Endothelial cell of umbilical vein (primary cell): ENCODE measurements at regions not wholly inside any gene's neighbourhood (a gene's known extent, or its start where the extent isn't known, plus 50 kb on each side); places are given as distances from the start of the nearest gene placed in this dataset.
A peak's percentile ranks its signal among the peaks of the same experiment; 100 is the strongest.

Experiments used
- BruUV-seq: library from RNA; stranded (reverse); fragments of 400-500 nt; replicated peaks from 2 replicates; lab custom pipeline; 2021; lab: Mats Ljungman, UMichigan
- CTCF ChIA-PET: fragments of 300-600, 350-600 bp; sonication (Branson Sonifier 250); formaldehyde crosslinking; loops from one replicate; lab custom pipeline; 2021; ENCODE audit warnings: antibody characterized with exemption, inconsistent platforms; lab: Charles Lee
- POLR2A ChIA-PET: fragments of 300-600, 350-600 bp; sonication (Branson Sonifier 250); formaldehyde crosslinking; loops from one replicate; lab custom pipeline; 2021; ENCODE audit warnings: antibody characterized with exemption, inconsistent platforms; lab: Charles Lee
- DNase-seq: peaks from one replicate; pipeline ENCODE4 v3.0.0-alpha.2; 2011; ENCODE audit warnings: low read depth, low spot score
- FAIRE-seq: peaks from 2 replicates; lab custom pipeline; 2011; peaks lifted over from hg19 to GRCh38; lab: Jason Lieb, UNC
- H2AFZ ChIP-seq: 2 replicates; pipeline ENCODE4 v1.6.0; 2012; ENCODE audit warnings: low read depth, low read length, control low read depth, inconsistent platforms
- H3K27ac ChIP-seq: 2 replicates; pipeline ENCODE4 v1.5.1; 2011; ENCODE audit warnings: low read depth, mild to moderate bottlenecking, control low read depth, low read length, moderate library complexity; ENCODE audit not compliant: insufficient read depth
- H3K27me3 ChIP-seq, 2 experiments: 2 replicates each; pipeline versions ENCODE4 v1.6.0 to v1.6.1; 2011; ENCODE audit warnings: low read length in 2 of 2, mixed read lengths in 1 of 2; ENCODE audit not compliant: control insufficient read depth in 2 of 2, insufficient read depth in 2 of 2
- H3K36me3 ChIP-seq, 2 experiments: 2 replicates in 1 of 2; 3 replicates in 1 of 2; pipeline ENCODE4 v1.5.1; 2011; ENCODE audit warnings: low read length in 2 of 2, mild to moderate bottlenecking in 1 of 2, moderate library complexity in 1 of 2; ENCODE audit not compliant: control insufficient read depth in 2 of 2, insufficient read depth in 2 of 2; ENCODE audit errors: extremely low read depth in 1 of 2
- H3K4me1 ChIP-seq: 3 replicates; pipeline ENCODE4 v1.5.1; 2011; ENCODE audit warnings: mild to moderate bottlenecking, low read length; ENCODE audit not compliant: control insufficient read depth, insufficient read depth; ENCODE audit errors: extremely low read depth
- H3K4me2 ChIP-seq: 2 replicates; pipeline ENCODE4 v1.6.1; 2011; ENCODE audit warnings: low read length, control low read depth, mixed read lengths; ENCODE audit not compliant: insufficient read depth
- H3K4me3 ChIP-seq, 3 experiments: fragments of 200-600 bp in 1 of 3; sonication (generic), shearing (Covaris generic) in 1 of 3; replicated peaks in 1 of 3; 2 replicates each; pipeline ENCODE4 v1.5.1; 2011 to 2016; ENCODE audit warnings: control low read depth in 3 of 3, low read length in 3 of 3, mild to moderate bottlenecking in 2 of 3, inconsistent platforms in 1 of 3, low read depth in 1 of 3, moderate library complexity in 1 of 3; ENCODE audit not compliant: insufficient read depth in 1 of 3
- H3K79me2 ChIP-seq: 2 replicates; pipeline ENCODE4 v1.6.0; 2012; ENCODE audit warnings: low read length, inconsistent platforms; ENCODE audit not compliant: control insufficient read depth, insufficient read depth
- H3K9ac ChIP-seq: replicated peaks from 2 replicates; pipeline ENCODE3; 2011; ENCODE audit warnings: low read length, control low read depth; ENCODE audit not compliant: insufficient read depth; ENCODE audit errors: extremely low read depth
- H3K9me1 ChIP-seq: replicated peaks from 3 replicates; pipeline ENCODE4 v1.6.0; 2011; ENCODE audit warnings: mild to moderate bottlenecking, low read length; ENCODE audit not compliant: control insufficient read depth, insufficient read depth; ENCODE audit errors: extremely low read depth
- H3K9me3 ChIP-seq: replicated peaks from 2 replicates; pipeline ENCODE4 v1.5.1; 2012; ENCODE audit warnings: low read length, inconsistent platforms; ENCODE audit not compliant: control insufficient read depth, insufficient read depth
- H4K20me1 ChIP-seq: replicated peaks from 2 replicates; pipeline ENCODE3; 2011; ENCODE audit warnings: mild to moderate bottlenecking, low read length; ENCODE audit not compliant: control insufficient read depth, insufficient read depth; ENCODE audit errors: extremely low read depth
- CTCF ChIP-seq, 2 donors: IDR thresholded peaks; 1 replicate in 1 of 2; 2 replicates in 1 of 2; pipeline ENCODE4 v1.5.1; 2011; ENCODE audit warnings: low read length in 2 of 2, mild to moderate bottlenecking in 2 of 2, moderate library complexity in 2 of 2, control low read depth in 1 of 2, inconsistent platforms in 1 of 2, low read depth in 1 of 2; ENCODE audit not compliant: insufficient read depth in 1 of 2; ENCODE audit errors: extremely low read depth in 1 of 2
- EZH2 ChIP-seq: IDR thresholded peaks from 2 replicates; pipeline ENCODE4 v1.6.1; 2012; ENCODE audit warnings: borderline replicate concordance, low read depth, mild to moderate bottlenecking, moderate library complexity, low read length, inconsistent platforms; ENCODE audit not compliant: severe bottlenecking
- FOS ChIP-seq: IDR thresholded peaks from 2 replicates; pipeline ENCODE4 v1.6.1; 2011; ENCODE audit warnings: mild to moderate bottlenecking, low read length, moderate library complexity, borderline replicate concordance; ENCODE audit not compliant: insufficient read depth
- GATA2 ChIP-seq: IDR thresholded peaks from 2 replicates; pipeline ENCODE4 v1.7.0; 2011; ENCODE audit warnings: low read depth, mild to moderate bottlenecking, moderate library complexity, mixed read lengths, low read length; ENCODE audit not compliant: insufficient read length, insufficient read depth
- JUN ChIP-seq: IDR thresholded peaks from 2 replicates; pipeline ENCODE4 v1.6.1; 2011; ENCODE audit warnings: borderline replicate concordance, low read depth; ENCODE audit not compliant: insufficient read length, insufficient read depth
- MYC ChIP-seq: IDR thresholded peaks from one replicate; pipeline ENCODE4 v1.6.1; 2011; ENCODE audit warnings: mild to moderate bottlenecking, low read depth, low read length
- POLR2A ChIP-seq: IDR thresholded peaks from 2 replicates; pipeline ENCODE4 v1.6.1; 2012; ENCODE audit warnings: low read depth, mild to moderate bottlenecking, control low read depth, low read length
- dilution Hi-C: fragments of 300-500 bp; cut with MboI; formaldehyde crosslinking; loops from one replicate; pipeline ENCODE4 v1.15.0; 2019; ENCODE audit warnings: low sequenced_read_pairs; ENCODE audit not compliant: extremely low pct_ligation_motif_present
- intact Hi-C: fragments of 100-400 bp; cut with micrococcal nuclease; formaldehyde crosslinking; loops from one replicate; pipeline ENCODE4 v1.10.0; 2022
- TF ChIP-seq, protein P1 (sequence below): IDR thresholded peaks from 2 replicates; pipeline ENCODE4 v1.6.1; 2011; ENCODE audit not compliant: insufficient read depth, insufficient read length

DNA sequence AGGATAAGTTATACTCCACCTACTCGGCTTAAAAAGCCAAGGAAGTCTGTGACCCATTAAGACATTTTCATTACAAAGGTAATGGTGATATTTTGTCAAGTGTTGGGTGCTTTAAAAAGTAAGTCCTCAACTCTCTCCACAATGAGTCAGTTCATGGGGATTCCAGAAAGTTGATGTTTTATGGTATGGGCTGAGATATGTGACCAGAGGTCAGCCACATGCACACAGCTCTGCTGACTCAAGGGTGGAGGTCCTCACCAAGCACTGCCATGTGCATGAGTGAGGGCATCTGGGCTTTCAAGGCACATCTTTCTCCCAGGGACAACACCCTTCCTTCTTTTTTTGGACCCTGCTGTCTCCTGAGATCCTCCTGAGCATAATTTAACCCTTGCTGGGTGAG is 292.9 kb downstream of the PTEN start:
- TF ChIP-seq FOS, result peak; percentile 67
- TF ChIP-seq EZH2, result no peak
- TF ChIP-seq MYC, result no peak
- peak; percentile 48 for TF ChIP-seq GATA2
- Histone ChIP-seq H3K4me2 (no peak overlapping the region), H3K4me1 (peaks cover 47% of the 10 kb centered on the region), H3K79me2 (no peaks in the 10 kb centered on the region), H3K4me3 (no peak overlapping the region), H3K9ac (no peak overlapping the region), H3K27me3 (no peaks in the 10 kb centered on the region), H3K36me3 (no peaks in the 10 kb centered on the region), H3K27ac (no peak overlapping the region), H2AFZ (peak overlapping the region; percentile 10), H4K20me1 (no peaks in the 10 kb centered on the region), H3K9me3 (no peaks in the 10 kb centered on the region), H3K9me1 (no peaks in the 10 kb centered on the region)
- BruUV-seq, result no TSS peak
- CTCF ChIA-PET, result interaction anchor here (1.0 kb wide), 1 partner anchor 233 kb away, joined by 3 read pairs; no protein-coding TSS in a partner anchor
- peak; percentile 31 for DNase-seq
- POLR2A ChIA-PET, result no interaction called here
- intact Hi-C loops, result loop anchor here (10.0 kb wide), 1 partner anchor 728 kb away; the partner anchor contains the start of gene STAMBPL1
- FAIRE-seq, result no peak
- dilution Hi-C loops, result no loop called here

DNA sequence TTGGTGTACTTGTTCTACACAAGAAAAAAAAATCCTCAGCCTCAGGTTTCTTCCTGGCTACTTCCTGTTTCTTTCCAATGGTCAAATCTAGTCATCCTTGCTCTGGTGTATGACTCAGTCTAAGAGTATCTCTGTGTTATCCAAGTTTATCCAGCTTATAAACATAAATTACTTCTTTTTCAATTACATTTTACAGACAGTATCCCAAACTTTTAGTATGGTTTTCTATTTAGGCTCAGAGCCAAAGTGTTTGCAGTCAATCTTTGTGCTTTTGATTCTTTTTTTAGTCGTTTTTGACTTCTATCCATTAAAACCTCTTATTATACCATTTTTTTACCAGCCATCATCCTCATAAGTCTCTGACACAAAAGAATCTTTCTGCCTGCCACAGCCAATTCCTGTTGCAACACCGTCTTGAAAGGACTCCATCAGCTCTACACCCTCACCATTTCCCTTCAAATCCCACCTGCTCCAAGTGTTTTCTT is 294.6 kb downstream of the PTEN start:
- no TSS peak for BruUV-seq
- ChIA-PET CTCF (interaction anchor here (0.6 to 1.0 kb wide), 2 partner anchors 231 to 297 kb away, joined by 3 read pairs; no protein-coding TSS in a partner anchor), POLR2A (no interaction called here)
- no peaks in the 10 kb centered on the region for H3K27me3 ChIP-seq
- peaks cover 45% of the 10 kb centered on the region for H3K4me1 ChIP-seq
- H2AFZ ChIP-seq, result peak overlapping the region; percentile 80
- DNase-seq (peak; percentile 76), FAIRE-seq (peak; percentile 73)
- H3K27ac ChIP-seq, result peak overlapping the region; percentile 48
- no peaks in the 10 kb centered on the region for H3K9me1 ChIP-seq
- intact Hi-C loops, result loop anchor here (10.0 kb wide), 1 partner anchor 727 kb away; the partner anchor contains the start of gene STAMBPL1
- dilution Hi-C loops, result no loop called here
- H3K9ac ChIP-seq, result no peak overlapping the region
- peak overlapping the region; percentile 56 for H3K4me2 ChIP-seq
- H4K20me1 ChIP-seq, result no peaks in the 10 kb centered on the region
- peak; percentile 78 for TF ChIP-seq JUN
- TF ChIP-seq CTCF (IDR thresholded peaks at IDR 0.05; ENCODE audit: extremely low read depth in 1 of 2, insufficient read depth in 1 of 2, low read depth in 1 of 2, low read length in 2 of 2), result no peak
- peak; percentile 87 for TF ChIP-seq FOS
- TF ChIP-seq, protein P1, sequence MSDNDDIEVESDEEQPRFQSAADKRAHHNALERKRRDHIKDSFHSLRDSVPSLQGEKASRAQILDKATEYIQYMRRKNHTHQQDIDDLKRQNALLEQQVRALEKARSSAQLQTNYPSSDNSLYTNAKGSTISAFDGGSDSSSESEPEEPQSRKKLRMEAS, result no peak
- no peak for TF ChIP-seq POLR2A
- TF ChIP-seq GATA2, result no peak
- no peak for TF ChIP-seq MYC
- TF ChIP-seq EZH2, result no peak
- no peak overlapping the region for H3K4me3 ChIP-seq
- H3K9me3 ChIP-seq, result no peaks in the 10 kb centered on the region
- H3K79me2 ChIP-seq, result no peaks in the 10 kb centered on the region
- H3K36me3 ChIP-seq, result no peaks in the 10 kb centered on the region
